ENCODE measurements at regions not wholly inside any gene's neighbourhood (a gene's known extent, or its start where the extent isn't known, plus 50 kb on each side); places are given as distances from the start of the nearest gene placed in this dataset.

- no peak overlapping the region for H4K8ac ChIP-seq (ENCODE audit: extremely low read depth, insufficient read depth, low read length)
- no peaks in the 10 kb centered on the region for H4K20me1 ChIP-seq (replicated peaks in 1 of 2; ENCODE audit: control insufficient read depth in 1 of 2, insufficient read depth in 2 of 2, low read length in 2 of 2)
- H3K27me3 ChIP-seq (replicated peaks in 1 of 4; ENCODE audit: control insufficient read depth in 3 of 4, extremely low read depth in 1 of 4, insufficient read depth in 3 of 4, low read length in 3 of 4) = no peaks in the 10 kb centered on the region
- H2BK15ac ChIP-seq (ENCODE audit: low read length) = no peak overlapping the region
- ChIA-PET CTCF (ENCODE audit: partially characterized antibody) (interaction anchor here (2.4 kb wide), 1 partner anchor 10 kb away, joined by 5 read pairs; no protein-coding TSS in a partner anchor), POLR2A (ENCODE audit: partially characterized antibody) (no interaction called here)
- H3K36me3 ChIP-seq (ENCODE audit: control insufficient read depth in 2 of 4, insufficient read depth in 4 of 4, low read length in 3 of 4) = no peaks in the 10 kb centered on the region
- H3K23ac ChIP-seq (ENCODE audit: insufficient read length) = no peak overlapping the region
- H2AFZ ChIP-seq (ENCODE audit: low read length) = no peak overlapping the region
- peaks cover 9 to 12% of the 10 kb centered on the region in 2 experiments; a peak in 3 of 4 replicates for H3K9me3 ChIP-seq (ENCODE audit: insufficient read depth in 2 of 2, low read depth in 1 of 2, low read length in 1 of 2)
- H3K4me3 ChIP-seq (ENCODE audit: extremely low read depth in 1 of 4, insufficient read depth in 2 of 4, low read depth in 3 of 4, low read length in 4 of 4) = no peak overlapping the region
- no peak for FAIRE-seq
- no peaks in the 10 kb centered on the region; the same call in 1 of the 2 replicates for H3K23me2 ChIP-seq (ENCODE audit: low read depth, low read length)
- H4K91ac ChIP-seq (replicated peaks; ENCODE audit: insufficient read length, low read length) = no peak overlapping the region
- no peak overlapping the region for H2BK5ac ChIP-seq (ENCODE audit: low read depth, low read length)
- H3K9ac ChIP-seq (replicated peaks in 1 of 4; ENCODE audit: extremely low read depth in 1 of 4, low read depth in 3 of 4, low read length in 3 of 4) = no peak overlapping the region
- no peak overlapping the region for H2BK120ac ChIP-seq (replicated peaks; ENCODE audit: low read depth, low read length)
- H4K5ac ChIP-seq (ENCODE audit: insufficient read length, low read depth, low read length) = no peak overlapping the region
- H2BK12ac ChIP-seq (ENCODE audit: low read depth, low read length) = no peak overlapping the region
- H3K4me1 ChIP-seq (replicated peaks in 1 of 4; ENCODE audit: control insufficient read depth in 3 of 4, insufficient read depth in 4 of 4, low read length in 3 of 4) = no peaks in the 10 kb centered on the region
- no peak overlapping the region for H2BK20ac ChIP-seq (ENCODE audit: low read length)
- H3K27ac ChIP-seq (ENCODE audit: low read depth, low read length) = no peak overlapping the region
- 95% methylated on average over 4 of the region's 4 CpGs; no CpG with 5 or more reads in 1 of the 2 experiments for whole genome bisulfite sequencing, 2 experiments (ENCODE audit: extremely low coverage in 1 of 2, insufficient coverage in 1 of 2, insufficient read length in 1 of 2, insufficient replicate concordance in 2 of 2, low coverage in 1 of 2, low lambda C conversion rate in 2 of 2, missing lambda C conversion rate in 1 of 2)
- no peak for DNase-seq (ENCODE audit: low read depth in 1 of 2, low spot score in 2 of 2)
- H3K79me2 ChIP-seq (ENCODE audit: control insufficient read depth in 1 of 2, insufficient read depth in 2 of 2, low read length in 2 of 2) = no peaks in the 10 kb centered on the region
- H3K14ac ChIP-seq (ENCODE audit: insufficient read length) = no peak overlapping the region
- H2AK5ac ChIP-seq (ENCODE audit: low read depth, low read length) = no peak overlapping the region
- H3K79me1 ChIP-seq (ENCODE audit: low read depth, low read length) = no peaks in the 10 kb centered on the region
- no peak overlapping the region for H3K4ac ChIP-seq (replicated peaks; ENCODE audit: insufficient read length, low read depth, low read length)
- no peak overlapping the region for H3K56ac ChIP-seq (replicated peaks; ENCODE audit: insufficient read length, low read depth, low read length)
- TF ChIP-seq RXRA (IDR thresholded peaks at IDR 0.05; ENCODE audit: insufficient read depth, low read depth, low read length) (no peak), MAFK (IDR thresholded peaks at IDR 0.05; ENCODE audit: low read depth, low read length) (no peak), TAF1 (IDR thresholded peaks at IDR 0.05; ENCODE audit: low read depth, low read length) (no peak), E2F6 (IDR thresholded peaks at IDR 0.05) (no peak), ATF2 (IDR thresholded peaks at IDR 0.05; ENCODE audit: low read length) (no peak), BACH1 (IDR thresholded peaks at IDR 0.05; ENCODE audit: low read length) (no peak), SIN3A (conservative IDR thresholded peaks at IDR 0.05 in 1 of 2, IDR thresholded peaks at IDR 0.05 in 1 of 2; ENCODE audit: low read depth in 1 of 2, low read length in 2 of 2) (no peak), CEBPB (IDR thresholded peaks at IDR 0.05; ENCODE audit: low read depth, low read length) (no peak), ZNF274 (IDR thresholded peaks at IDR 0.05; ENCODE audit: borderline replicate concordance, extremely low read depth, low read length) (no peak), JUN (IDR thresholded peaks at IDR 0.05; ENCODE audit: low read depth, low read length) (no peak)
- H3K4me2 ChIP-seq (ENCODE audit: insufficient read depth in 1 of 2, low read depth in 2 of 2, low read length in 2 of 2) = no peak overlapping the region
- H3K18ac ChIP-seq (ENCODE audit: extremely low read depth, low read length) = no peak overlapping the region
Measured at GRCh38 chr13:97726664-97727280, 226.7 kb upstream of the IPO5 start.
